D341Med (cell line): ENCODE measurements at regions not wholly inside any gene's neighbourhood (a gene's known extent, or its start where the extent isn't known, plus 50 kb on each side); places are given as distances from the start of the nearest gene placed in this dataset.
"Not testable (repeated sequence)": the region's sequence is repeated elsewhere in the genome, so short reads cannot be mapped to it uniquely, and the experiment has no call there.

Experiments used
- DNase-seq: peaks from one replicate; pipeline ENCODE4 v3.0.0; 2012; ENCODE audit warnings: low spot score

DNA sequence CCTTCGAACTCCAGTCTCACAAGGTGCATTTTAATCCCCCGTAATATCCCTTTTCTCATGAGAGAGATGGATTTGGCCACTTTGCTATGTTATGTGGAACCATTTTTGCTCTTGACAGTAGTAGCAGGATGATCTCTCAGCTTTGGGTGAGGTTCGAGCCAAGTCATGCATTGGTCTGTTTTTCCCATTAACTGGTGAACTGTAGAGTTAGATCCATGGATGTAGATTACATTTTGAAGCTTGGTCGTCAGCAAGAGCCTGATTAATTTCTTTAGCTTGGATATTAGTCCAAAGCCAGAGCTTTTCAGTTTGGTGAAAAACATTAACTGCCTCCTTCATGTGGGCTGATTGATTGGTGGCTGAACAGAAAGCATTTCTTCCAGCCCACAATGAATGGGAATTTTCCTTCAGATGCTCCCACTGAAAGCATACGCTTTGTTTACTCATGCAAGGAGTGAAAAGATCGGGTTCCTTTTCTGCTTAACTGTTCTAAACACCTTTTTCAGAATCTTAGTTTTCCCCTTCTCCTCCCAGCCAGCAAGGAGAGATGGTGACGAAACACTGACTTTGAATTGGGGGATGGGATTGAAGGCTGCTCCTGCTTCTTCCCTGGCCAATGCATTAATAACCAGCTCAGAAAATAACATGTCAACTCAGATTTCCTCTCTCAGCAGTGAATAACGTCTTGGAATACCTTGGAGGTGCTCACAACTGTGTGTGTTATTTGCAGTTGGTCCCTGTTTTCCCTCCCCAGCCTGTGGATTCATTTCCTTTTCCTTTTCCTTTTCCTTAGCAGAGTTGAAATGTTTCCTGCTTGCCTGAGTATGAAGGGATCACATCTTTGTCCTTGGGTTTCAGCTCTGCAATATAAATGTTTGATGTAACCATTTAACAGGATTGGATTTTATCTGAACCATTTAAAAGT, 351.8 kb upstream of the FZD8 start:
- DNase-seq: no peak

DNA sequence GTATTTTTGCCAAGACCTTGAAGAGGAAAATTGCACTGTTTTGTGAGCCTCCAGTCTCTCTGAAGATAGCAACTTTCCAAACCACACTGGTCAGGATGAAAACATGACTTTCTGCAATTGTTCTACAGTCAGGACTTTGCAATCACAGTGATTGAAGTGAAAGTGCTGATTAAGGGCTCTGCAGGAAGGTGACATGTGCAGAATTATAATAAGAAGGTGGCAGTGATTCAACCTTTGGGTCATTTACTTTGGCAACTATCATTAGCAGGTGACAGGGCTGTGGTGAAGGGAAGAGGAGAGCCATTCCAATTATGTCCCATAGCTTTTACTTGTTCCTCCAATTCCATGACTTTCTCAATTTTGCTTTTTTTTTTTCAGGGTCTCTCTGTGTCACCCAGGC, 350.0 kb upstream of the FZD8 start:
- DNase-seq: no peak

DNA sequence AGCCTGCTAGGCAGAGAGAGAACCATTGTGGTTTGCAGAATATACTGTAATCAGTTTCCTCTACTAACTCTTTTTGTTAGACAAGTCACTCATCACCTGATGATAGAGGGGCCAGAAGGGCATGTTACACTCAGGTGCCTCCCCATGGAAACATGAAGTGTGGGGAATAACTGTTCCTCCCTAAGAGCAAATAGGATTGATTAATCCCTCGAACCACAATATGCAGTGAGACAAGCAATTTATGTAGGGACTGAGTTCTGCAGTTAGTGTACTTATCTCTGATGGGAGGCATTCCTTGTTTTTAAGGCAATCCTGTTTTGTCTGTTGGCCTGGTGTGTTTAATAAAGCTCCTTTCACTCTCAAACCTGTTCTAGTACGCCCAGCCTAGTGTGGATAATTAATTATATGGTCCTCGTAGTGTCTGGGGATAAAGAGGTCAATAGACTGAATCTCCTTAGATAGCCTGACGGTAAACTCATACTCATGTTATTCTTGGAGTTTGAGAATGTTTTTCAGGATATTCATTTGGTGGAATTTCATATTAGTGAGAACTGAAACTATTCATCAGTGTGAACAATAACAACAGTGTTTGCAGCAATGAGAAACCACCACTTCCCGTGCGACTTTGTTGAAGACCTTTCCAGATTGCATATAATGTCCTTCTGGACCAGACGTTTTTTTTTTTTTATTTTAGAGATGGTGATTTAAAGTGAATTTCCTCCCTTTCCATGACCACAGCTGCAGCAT, 344.8 kb upstream of the FZD8 start:
- no peak for DNase-seq

DNA sequence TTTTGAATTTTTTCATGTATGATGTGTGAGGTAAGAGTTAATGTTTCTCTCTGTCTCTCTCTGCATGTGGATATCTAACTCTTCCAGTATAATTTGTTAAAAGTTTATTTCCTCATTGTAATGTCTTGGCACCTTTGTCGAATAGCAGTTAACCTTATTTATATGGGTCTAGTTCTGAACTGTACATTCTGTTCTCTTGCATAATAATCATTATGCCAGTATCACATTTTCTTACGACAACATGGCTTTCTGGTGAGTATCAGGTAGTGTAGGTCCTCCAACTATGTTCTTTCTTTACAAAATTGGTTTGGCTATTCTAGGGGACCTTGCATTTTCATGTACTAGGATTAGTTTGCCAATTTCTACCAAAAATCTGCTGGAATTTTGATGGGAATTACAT, 337.0 kb upstream of the FZD8 start:
- DNase-seq: no peak

DNA sequence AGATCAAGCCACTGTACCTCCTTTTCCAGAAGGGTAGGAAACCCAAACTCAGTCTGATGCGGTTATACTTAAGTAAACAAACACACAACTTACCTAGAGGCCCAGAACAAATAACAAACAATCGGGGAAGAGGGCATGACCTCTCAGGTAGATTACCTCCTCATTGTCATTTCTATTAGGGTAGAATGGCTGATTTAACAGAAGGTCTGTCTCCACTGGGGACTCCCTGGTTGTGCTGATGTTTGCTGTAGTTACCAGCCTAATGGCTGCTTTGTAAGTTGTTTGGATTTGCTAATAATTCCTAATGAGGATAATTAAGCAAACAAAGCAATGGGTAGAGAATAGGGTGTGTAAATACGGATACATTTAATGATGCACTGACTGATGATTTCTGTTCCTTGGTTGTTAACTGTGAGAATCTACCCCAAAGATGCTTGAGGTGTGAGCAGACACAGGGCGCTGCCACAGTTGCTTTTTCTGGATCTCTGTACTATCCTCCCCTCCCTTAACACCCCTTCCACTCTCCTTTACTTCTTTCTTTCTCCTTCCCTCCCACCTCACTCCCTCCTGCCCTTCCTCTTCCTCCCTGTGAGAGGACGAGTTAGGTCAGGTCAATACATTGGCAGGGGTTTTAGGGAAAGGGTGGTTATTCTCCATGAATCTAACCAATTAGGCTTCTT, 332.0 kb upstream of the FZD8 start:
- not testable (repeated sequence) for DNase-seq

DNA sequence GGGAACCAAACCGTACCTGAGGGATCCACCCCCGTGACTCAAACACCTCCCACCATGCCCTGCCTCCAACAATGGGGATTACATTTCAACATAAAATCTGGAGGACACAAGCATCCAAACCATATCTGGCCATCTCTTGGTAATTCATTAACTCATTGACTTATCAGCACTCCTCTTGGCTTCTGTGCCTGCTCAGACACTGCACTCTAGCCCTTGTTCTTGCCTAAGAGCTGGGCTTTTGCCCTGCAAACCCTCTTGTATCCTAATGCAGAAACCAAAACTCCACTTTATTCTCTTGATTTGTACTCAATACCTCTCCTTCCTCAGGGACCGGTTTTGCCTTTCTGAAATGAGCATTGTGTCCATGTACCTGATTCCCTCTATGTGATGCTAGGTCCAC, 330.2 kb upstream of the FZD8 start:
- DNase-seq: no peak

DNA sequence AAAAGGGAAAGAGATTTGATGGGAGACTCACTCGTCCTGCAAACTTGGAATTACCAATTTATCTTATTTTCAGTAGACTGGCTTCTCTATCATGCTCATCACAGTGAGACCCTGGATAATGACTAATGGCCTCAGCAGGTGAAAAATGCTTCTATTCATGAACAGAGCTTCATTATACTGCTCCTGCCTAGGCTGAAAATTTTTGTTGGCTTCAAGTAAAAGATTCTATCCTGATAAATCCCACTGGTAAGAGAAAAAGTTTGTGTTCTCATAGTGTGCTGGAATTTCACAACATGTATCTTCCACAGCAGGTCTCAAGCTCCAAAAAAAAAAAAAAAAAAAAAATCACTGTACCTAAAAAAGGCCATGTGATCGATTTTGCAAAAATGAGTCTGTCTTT, 329.3 kb upstream of the FZD8 start:
- no peak for DNase-seq

DNA sequence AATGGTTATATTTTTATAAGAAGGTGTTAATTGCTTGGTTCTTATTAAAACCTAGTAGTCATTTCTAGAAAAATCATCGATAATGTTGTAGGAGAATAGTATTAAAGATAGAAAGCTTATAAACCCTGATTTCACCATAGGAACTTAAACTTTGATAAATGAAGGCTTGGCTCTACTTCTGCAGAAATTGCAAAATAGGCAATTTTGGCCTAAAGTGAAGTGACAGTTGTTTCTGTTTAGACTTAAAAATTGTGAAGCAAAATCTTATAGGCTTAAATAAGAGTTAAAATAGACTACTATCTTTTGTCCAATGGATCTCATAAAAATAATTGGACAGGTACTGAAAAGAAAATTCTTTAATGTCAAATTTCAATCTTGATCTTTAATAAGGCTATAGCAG, 321.6 kb upstream of the FZD8 start:
- no peak for DNase-seq

DNA sequence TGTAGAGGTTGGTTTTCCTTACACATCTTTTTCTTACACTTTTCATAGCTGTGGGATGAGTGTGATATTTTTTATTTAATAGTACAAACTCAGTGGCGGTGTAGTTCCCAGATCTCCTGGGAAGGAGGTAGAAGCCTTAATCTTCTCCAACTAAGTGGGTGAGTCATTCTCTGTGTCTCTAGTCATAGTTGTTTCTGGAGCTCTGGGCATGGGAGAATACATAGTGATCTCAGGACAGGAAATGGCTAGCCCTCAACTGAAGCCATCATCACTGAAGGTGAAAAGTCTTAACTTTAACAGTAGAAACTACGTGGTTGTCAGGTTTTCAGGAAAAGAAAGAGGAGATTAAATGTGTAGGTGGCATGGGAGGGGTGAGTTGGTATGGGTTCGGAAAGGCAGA, 319.4 kb upstream of the FZD8 start:
- DNase-seq: no peak

DNA sequence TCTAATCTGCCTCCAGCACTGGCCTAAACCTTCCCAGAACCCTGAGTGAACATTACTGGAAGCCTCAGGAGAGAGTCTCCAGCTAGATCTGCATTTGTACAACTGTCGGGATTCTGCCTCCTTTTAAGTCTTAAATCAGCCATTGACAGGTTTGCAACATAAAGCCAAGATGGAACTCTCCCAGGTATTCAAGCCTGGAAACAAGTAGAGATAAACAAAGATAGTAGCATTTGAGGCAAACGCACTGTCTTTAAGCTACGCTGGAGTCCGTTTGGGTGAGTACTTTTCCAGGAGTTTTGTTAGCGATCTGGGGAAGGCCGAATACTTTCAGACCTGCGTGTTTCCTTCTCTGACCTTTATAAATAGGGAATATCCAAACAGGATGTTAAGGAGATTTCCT, 317.2 kb upstream of the FZD8 start:
- DNase-seq: no peak

DNA sequence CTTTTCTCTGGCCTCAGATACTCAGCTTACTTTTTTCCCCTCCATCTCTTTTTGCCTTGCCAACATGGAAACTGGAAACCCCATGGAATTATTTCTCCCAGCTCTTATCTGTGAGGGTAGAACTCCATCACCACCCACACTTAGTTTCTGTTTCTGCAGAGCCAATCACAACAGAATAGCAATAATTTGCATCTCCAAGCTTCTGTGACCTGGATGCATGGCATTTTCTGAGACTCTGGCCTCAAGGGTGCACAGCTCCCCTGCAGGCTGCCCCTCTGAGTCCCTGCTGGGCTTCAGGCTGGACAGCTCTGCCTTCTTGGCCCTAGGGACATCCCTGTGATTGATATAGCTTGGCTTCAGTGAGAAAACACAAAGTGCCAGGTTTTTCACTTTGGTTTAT, 316.5 kb upstream of the FZD8 start:
- not testable (repeated sequence) for DNase-seq

DNA sequence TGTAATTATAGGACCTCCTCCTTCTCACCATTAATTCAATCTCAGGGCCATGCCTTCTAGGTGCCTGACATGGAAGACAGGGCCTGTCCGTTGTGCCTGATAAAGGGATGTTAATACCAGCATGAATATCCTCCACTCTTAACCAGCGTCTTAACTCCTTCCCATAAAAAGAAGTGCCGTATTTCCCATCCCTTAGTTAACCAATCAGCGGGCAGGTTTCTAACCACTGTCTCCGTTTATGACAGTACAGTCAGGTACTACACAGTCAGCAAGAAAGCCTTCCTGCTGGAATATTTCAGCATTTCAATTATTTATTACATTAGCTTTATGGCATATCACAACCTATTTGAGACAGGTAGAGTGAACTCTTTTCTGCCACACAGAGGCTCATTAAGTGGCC, 308.6 kb upstream of the FZD8 start:
- no peak for DNase-seq

DNA sequence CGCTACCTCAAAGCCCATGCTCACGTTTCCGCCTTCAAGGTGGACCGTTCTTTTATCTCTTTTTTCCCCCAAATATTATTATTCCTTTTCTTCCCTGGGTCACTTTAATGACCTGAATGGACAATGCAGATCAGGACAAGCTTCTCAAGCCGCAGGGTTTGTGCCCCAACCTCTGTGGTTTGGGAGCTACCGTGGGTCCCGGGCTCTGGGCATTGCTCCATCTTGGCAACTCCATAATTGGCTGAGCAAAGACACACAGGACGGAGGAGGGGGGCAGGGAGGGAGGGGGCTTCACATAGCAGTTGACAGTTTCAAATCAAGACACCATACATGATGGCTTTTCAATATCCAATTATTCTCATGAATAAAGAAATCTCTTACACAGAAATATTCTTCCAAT, 308.1 kb upstream of the FZD8 start:
- no peak for DNase-seq

DNA sequence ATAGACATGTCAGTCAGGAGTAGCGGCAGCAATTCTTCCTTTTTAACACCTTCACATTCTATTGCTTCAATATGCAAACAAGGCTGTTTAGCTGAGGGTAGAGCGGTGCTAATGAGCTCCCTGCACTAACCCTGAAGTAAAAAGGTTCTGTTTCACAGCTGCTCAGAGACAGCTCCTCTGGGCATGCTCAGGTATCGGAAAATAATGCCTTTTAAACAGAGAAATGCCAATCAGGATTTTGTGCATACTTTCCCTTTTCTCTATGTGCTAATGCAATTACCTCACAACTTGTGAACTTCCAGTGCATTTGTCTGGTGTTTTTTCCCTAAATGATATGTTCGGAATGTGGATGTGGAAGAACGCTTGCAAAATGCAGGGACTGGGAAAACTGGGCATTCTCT, 307.7 kb upstream of the FZD8 start:
- no peak for DNase-seq

DNA sequence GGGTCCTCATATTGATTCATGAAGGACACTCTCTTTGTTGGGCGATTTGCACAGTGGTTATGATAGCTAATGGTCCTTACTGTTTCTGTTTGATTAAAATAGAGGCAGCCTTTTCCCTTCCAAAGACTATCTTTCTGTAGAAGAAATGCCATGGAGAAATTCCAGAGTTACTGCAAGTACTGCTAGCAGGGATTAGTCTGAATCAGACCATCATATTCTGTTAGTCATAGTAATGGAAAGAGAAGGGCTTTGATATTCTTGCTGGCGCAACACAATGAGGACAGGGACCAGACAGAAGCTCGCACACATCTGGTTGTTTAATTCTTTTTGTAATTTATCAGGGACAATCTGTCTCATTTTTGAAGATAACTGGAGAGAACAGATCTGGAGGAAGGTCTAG, 304.5 kb upstream of the FZD8 start:
- DNase-seq: no peak

DNA sequence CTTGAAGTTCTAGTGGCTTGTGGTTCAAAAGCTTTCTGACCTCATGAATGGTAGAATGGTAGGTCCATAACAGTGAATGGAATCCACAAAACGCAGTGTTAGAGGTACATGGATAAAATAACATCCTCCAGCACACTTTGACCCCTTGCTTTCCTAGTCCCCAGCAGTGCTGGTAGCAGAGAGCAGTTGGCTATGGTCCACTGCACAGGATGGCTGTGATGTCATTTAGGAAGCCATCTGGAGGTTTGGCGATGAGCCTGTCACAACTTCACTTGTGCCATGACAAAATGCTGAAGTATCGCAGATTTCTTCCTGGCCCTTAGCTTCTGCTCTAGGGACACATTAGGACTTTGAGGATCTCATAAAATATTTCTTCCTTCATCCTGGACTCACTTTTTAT, 300.0 kb upstream of the FZD8 start:
- no peak for DNase-seq

DNA sequence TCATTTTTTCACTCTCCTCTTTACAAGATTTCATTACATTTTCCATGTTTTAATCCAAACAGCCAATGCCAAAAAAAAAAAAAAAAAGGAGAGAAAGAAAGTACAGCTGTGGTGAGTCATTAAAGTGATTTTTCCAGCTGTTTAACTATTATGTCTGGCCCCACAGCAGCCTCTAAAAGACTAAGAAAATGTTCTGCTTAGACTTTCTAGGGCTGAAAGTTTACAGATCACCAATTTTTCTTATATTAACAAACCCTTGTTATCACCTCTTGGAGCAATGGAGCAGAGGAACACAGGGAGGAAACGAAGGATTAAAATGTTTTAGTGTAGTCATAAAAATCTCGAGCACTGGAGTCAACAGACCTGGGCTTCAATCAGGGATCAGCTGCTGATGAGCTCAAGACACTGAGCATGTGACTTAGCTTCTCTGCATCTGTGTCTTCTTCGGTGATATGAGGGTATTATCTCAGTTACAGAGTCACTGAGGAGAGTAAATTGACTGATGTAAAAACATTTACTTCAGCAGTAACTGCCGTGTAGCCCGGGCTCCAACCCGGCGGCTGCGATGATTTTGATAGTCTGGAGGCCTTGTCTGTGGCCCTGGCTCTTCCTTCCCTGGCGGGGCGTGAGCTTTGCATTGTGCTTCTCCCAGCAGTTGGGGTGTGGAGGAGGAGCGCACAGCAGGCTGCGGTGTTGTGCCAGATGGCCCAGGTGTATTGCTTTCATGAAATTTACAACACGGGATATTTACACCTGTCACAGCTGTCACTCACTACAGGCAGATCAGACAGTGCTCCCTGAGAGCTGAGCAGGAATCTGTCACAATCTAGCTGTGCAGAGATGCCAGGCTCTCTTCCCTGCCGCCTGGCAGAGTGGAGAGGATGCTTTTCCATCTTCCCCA, 298.3 kb upstream of the FZD8 start:
- peak; percentile 30 for DNase-seq

DNA sequence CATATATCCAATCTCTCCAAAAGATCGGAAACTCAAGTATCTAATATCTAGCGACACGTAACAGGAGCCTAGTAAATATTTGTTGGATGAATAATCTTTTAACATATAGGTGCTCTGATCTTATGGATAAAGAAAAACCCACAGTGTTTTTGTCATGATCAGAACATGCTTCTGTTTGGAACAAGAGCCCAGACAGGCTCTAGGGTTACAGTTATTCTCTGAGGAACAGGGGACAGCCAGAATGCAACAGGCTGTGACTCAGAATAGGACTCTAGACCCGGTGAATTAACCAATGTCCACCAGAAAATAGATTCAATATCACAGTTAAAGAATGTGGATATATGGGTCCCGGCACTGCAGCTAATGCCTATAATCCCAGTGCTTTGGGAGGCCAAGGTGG, 296.1 kb upstream of the FZD8 start:
- DNase-seq: no peak

DNA sequence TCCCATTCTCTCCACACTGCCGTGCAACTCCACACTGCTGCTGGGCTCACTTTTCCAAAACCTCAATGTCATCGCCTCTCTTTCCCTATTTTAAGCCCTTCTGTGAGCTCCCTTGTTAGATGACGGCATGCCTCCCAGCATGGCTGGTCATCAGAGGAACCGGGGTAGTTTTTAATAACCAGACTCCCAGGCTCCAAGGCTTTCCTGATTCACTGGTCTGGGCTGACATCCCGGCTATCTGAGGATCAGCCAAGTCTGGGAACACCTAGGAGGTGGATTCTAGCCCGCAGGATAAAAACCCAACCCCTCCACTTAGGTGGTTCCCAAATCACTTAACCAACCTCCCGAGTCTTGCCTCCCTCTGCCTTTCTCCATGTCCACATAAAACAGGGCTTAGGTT, 295.4 kb upstream of the FZD8 start:
- DNase-seq: no peak

DNA sequence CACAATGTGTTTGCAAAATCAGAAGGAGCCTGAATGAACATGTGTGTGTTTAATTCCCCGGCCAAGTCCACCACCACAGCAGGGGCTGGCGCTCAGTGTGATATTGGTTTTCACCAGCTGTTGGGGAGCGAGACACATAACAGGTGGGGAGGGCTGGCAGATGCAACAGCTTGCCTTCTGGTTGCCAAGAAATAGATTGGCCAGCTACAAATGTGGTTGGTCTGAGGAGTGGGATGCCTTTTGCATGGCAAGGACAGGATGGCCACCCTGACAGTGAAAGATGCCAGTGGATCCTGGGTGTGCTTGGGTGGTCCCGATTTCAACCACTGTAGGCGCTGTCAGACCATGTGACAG, 292.5 kb upstream of the FZD8 start:
- no peak for DNase-seq

DNA sequence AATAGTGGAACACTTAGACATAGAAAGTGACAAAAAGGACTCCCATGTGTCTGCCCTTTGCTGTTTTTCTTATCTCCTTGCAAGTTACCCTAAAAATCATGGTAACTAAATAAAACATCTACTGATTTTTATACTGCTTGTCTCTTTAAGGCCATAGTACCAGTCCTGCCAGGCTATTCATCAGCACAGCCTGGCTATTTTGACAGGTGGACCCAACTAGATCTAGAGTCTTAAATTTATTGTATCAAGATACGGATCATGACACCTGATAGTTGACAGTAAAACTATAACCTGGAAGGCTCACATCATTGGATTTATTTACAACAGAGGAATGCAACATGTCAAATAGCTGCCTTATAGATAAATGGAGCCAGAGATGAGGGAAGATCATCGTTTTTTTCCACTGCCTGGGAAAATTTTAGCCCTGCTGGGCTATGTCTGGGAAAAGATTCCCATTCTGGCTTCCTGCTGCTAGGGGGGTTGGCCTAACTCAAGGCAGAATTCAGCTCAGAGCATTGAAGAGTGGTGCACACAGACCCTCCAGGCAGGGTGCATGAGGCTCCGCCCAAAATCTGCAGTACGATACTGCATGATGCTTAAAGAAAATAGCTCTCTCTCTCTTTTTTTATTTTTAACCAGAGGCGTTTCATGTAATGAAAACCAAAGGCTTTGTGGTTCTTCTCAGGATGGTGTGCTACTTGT, 292.0 kb upstream of the FZD8 start:
- DNase-seq: no peak
